Umbilical cord (tissue), 1 donor: ENCODE measurements at regions not wholly inside any gene's neighbourhood (a gene's known extent, or its start where the extent isn't known, plus 50 kb on each side); places are given as distances from the start of the nearest gene placed in this dataset.

Experiments
- DNase-seq: peaks from one replicate; pipeline ENCODE4 v3.0.0-alpha.2; 2015; ENCODE audit warnings: low spot score

DNA sequence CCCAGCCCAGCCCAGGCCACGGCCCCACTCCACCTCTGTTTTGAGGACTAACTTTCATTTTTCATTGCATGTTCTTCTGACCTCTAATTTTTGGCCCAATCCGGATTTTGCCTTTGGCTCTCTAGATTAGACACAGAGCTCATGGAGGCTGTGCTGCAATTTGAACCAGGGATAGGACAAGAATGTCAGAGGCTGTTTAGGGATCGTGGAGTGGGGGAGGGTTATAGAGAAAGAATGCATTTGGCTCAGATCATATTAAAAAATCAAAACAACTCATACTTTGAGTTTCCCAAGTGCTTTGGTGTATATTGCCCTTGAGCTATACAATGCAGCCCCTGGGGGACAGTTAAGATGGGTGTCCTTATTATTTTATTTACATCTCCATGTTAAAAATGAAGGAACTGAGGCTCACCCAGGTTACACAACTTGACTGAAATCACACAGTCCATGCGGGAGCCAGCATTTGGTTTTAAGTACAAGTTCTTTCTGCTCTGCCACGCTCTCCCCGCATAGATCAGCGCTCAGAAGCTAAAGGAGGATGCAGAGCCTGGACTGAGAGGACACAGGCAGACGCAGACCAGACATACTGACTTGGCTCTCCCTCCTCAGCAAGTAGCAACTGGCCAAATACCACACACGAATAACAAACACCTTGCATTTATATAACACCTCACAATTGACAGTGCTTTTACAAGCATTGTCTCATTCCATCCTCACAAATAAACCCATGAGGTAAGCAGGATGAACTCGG is 126.4 kb upstream of the RAI14 start:
- DNase-seq, result peak; percentile 71

DNA sequence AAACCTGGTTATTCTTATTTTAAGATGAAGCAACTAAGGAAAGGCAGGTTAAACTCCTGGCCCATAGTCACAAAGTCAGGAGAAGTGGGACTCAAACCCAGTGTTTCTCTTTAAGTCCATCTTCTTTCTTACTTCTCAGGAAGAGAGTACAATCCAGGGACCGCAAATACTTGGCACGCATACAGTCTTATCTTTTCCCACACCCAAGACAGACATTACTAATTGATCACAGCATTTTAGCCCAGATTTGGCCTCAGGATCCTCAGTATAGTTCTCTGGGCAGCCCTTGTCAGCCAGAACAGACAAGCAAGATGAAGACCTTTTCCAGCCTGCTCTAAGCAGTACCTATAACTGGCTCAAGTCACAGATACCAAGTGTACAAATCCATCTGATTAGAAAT is 125.5 kb upstream of the RAI14 start:
- DNase-seq, result peak; percentile 32

DNA sequence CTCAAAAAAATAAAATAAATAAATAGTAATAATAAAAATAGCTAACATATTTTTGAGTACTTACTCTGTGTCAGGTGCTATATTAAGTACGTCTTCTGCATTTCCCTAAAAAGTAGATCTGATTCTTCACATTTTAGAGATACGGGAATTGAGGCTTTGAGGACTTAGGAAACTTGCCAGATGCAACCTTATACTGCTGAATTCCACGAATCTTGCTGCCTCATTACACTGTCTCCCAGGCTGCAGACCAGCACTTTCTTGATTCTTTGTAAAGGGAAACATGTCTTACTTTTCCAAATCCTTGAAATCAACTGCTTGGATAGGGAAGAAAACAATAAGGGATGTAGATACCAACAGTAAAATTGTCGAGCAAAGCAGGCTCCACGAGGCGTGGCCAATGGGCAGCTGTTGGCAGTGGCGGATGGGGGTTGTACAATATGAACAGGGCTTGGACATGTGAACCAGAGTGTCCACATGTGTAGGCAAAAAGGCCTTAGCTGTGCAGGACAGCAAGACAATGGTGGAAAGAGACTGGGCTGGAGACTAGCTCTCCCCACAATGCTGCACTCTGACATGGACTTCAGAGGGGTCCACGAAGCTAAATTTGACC is 124.3 kb upstream of the RAI14 start:
- DNase-seq, result peak; percentile 83

DNA sequence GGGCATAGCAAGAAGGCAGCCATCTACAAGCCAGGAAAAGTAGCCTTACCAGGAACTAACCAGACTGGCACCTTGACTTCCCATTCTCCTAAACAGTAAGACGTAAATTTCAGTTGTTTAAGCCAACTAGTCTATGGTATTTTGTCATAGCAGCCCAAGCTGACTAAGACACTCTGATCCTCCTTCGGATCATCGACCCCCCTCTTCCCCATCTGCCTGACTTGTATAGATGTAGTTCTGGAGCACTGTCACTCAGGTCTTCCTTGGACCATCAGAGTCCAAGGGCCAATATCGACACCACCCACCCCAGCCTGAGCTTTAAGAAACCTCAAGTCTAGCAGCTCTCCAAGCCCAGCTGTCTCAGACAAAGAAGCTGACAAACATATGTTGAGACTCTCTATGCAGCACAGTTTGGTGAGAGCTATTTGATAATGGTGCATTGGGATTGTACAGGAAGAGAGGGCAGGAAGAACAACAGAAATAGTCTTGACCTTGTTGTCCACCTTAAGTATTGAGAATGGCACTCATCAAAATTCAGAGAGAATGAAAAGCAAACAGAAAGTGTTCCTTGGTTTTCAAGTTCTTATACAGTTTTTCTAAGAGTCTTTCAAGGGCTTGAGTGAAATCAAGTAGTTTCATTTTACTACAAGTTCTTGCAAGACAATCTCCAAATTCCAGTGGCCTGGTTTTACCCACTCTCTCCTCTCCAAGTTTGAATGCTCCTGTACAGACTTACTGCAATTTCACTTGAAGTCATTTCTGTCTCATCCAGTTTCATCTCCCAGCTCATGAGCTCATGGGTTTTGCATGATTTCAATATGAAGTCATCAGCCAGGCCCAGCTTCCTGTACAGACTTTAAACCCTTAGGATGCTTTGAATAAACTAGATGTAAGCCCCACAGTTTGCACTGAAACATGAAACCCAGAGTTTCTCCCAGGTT is 122.3 kb upstream of the RAI14 start:
- peak; percentile 90 for DNase-seq

DNA sequence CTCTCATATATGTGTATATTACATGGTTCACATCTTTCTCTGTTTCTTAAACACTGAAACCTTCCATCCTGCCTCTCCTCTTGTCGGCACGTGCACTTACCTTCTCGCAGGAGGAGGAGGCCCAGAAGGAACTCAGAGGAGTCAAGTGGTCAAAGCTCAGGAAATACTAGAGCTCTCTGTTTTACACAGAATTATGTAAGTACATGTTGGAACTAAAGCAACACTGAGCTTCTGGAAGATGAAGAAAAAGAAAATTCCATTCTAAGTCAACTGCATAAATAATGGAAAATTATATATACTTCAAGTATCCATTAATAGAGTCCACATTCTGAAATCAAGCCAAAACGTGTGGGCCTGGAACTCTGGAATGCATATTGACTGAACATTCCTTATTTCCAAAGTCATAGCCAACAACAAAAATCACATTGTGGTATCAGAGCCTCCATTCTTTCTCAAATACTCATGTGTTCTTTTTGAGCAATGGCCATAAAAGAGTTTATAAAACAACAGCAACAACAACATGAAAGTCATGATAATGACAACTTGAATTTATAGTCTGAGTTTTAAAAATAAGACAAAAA is 121.5 kb upstream of the RAI14 start:
- DNase-seq, result peak; percentile 80

DNA sequence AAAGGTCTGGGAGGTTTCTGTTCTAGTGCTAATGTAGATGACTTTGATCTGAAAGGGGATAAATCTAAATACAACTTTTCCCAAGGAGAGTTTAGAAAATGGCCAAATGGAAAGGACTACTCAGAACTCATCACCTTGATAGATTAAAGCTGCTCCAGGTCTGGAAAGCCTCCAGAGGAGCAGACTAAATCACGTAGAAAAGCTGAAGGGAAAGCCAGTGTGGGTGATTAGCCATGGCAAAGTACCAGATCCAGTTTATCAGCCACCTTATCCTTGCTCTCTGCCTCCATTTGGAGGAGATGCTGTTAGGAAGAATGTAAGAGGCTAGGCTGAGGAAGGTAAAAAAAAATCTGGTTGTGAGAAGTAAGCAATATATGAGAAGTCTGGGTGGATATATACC is 120.7 kb upstream of the RAI14 start:
- DNase-seq, result no peak

DNA sequence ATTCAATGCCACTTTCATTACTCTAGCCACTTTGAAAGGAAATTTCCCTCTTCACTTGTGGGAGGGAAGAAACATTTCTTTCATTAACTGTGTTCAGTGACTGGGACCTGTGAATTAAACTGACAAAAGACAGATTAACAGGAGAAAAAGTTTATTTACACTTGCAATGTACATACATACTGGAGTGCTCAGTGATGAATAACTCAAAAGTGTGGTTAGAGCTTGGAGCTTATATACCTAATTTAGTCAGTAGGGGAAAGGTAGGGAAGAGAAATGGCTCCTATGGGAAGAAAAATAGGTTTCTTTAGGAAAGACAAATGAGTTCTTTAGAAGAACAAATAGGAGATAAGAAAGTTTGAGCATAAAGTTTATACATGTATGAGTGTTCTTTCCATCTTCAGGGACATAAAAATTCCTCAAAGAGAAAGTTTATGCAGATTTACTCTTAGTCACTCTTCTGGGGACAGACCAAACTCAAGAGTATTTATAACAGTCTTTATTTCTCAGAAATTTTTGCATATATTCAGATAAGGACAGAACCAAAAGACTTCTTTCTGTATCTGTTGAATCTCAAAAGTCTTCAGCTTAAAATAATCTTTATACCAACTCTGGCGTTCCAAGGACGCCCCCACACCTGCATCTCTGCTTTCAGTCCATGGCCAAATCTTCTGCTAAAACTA is 120.0 kb upstream of the RAI14 start:
- no peak for DNase-seq

DNA sequence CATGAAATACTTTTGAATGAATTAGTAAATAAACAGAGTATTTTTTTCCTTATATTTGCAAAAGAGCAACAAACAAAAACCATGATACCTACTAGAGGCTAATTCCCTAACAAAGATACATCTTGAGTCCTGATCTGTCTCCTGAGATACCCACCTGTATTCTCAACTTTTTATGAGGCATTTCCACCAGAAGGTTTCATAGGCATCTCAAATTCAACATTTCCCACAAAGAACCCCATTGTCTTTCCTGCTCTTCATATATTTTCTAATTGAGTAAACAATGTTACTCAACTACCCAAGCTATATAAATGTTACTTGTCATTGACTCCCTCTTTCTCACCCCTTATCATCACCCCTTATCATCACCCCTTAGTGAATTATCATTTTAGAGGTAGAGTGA is 119.4 kb upstream of the RAI14 start:
- DNase-seq, result no peak

DNA sequence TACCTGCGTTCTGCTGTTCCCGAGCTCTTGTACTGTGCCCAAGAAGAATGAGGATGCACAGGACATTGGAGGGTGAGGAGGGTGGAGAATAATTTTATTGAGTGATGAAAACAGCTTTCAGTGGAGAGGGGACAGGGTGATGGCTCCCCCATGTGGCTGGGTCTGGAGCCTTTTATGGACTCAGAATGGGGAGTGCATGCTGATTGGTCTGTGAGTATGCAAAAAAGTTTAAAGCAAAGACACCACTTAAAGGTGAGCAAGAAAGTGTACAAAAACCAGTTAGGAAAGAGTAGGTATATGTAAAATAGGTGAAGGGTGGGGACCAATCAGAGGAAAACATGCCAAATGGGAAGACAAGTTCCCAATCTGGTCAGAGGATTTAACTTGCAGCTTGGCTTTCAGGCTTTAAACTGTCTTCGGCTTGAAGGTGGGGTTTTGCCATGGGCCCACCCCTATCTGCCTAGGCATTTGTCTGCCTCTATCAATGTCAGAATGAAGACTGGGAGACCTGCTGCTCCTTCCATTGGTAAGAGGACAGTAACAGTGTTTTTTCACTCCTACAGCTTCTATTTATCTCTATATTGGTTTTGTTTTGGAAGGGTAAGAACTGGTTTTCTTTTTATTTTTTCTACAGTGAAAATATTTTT is 118.0 kb upstream of the RAI14 start:
- DNase-seq, result no peak

DNA sequence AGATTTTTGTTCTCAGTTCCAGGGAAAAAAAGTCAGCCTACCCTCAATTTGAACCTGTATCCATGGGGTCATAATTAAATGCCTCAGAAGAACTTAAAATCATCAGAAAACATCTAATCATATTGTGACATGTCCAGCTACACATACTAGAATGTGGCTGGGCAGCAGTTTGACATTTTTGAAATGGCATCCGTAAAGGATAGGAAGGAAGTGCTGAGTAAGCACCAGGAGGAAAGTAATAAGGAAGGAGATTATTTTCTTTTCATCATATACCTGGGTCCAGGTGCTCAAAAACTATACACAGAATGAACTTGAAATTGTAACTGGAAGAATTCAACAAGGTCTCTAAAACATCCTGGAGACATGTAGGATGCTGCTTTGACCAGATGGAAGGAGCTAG is 116.9 kb upstream of the RAI14 start:
- DNase-seq, result no peak

DNA sequence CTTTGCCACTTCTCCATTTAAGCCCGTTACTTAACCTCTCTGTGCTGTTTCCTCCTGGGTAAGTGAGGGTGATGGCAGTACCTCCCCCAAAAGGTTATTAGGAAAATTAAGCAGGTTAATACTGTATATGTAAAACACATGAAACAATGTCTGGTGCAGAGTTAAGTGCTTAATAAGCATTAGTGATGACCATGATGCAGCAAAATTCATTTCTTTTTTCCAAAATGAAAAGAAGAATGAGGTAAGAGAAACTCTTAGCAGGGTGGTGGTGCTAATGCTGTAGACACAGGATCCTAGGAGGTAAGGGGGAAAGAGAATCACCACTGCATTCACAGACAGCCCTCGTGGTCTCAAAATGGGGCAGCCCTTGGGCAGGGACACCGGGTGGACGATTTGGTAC is 115.1 kb upstream of the RAI14 start:
- DNase-seq, result no peak

DNA sequence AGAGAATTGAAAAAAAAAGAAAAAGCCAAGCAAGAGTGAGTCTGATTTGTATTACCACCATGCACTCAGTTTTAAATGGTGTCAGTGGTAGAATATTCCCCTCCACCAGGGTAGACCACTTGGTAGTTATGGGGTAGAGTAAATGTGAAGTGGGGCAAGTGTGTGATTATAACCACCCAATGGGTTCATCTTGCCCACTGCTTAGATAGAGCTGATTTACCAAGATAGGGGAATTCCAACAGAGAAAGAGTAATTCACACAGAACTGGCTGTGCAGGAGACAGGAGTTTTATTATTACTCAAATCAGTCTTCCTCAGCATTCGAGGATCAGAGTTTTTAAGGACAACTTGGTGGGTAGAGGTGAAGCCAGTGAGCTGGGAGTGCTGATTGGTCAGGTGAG is 113.3 kb upstream of the RAI14 start:
- DNase-seq, result no peak

DNA sequence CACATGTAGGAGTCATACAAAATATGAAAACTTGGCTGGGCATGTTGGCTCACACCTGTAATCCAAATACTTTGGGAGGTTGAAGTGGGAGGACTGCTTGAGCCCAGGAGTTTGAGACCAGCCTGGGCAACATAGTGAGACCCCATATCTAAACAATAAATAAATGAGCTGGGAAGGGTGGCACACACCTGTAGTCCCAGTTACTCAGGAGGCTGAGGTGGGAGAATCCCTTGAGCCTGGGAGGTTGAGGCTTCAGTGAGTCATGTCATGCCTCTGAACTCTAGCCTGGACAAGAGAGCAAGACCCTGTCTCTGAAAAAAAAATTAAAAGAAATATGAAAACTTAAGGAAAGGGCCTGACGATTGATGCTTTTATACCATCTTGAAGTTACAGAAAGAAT is 112.4 kb upstream of the RAI14 start:
- no peak for DNase-seq

DNA sequence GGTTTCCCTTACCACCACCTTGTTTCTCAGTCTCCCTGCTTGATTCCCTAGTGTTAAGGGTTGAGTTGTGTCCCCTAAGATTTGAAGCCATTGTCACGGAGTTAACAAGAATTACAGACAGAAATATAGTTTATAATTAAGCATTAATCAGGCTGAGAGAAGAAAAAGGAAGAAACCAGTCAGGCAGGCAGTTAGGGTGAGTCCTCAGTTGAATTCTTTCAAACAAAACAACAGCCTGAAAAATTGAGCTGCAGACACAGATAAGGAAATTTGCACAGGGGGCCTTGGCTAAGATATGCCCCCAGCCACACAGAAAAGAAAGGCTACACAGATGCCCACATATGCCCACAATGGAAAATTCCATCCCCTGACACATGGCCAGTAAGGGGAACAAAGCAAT is 111.7 kb upstream of the RAI14 start:
- no peak for DNase-seq

DNA sequence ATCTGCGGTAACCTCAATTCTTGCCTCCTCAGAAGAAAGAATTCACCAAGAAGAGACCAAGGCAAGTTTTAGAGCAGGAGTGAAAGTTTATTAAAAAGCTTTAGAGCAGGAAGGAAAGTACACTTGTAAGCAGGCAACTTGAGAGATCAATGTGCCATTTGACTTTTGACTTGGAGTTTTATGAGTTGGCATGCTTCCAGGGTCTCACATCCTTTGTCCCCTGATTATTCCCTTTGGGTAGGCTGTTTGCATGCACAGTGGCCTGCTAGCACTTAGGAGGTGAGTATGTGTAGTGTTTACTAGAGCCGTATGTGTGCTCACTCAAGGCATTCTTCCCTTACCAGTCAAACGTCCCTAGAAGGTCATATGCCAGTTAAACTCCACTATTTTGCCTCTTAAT is 111.0 kb upstream of the RAI14 start:
- DNase-seq, result no peak

DNA sequence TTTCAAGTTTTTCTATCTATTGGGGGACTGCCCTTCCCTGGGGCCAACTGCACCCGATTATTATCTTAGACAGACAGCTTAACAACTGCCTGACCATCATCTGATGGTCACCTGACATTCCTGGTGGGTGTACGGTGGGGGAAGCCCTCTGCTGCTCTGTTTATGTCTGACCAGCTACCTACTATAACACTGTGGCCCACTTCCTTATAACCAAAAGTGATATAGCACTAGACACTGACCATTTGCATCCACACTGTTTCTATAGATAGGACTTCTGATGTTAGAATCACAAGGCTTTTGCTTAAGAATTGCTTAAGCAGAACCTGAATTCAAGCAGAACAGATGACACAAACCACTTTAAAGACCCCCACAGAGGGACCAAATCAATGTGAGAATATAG is 110.5 kb upstream of the RAI14 start:
- no peak for DNase-seq

DNA sequence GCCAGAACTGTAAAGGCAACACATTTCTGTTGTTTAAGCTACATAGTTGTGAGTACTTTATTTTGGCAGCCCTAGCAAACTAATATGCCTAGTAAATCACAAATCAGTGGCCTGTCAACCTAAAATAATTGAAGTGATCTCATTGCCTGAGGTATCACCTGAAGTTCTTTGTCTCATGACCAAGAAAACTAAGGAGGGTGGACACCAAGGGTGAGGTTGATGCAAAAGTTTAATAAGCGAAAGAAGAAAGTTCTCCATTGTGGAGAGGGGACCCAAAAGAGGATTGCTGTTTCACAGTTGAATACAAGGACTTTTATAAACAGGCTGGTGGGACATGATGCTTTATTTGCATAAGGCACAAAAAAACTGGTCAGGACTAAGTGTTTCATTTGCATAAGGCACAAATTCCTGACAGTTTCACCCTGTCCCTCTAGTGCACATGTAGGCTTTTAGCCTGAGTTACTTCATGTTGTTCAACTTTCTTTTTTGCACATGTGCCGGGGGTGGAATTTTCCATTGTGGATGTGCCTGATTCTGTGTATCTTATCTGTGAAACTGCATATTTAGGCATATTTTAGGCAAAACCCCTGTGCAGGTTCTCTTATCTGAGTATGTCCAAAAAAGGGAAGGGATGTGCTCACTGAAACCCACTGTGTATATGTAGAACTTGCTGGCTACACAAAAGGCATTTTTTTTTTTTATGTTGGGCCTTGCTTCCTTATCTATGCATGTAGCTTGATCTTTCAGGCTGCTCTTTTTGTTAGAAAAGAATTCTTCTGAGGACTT is 108.6 kb upstream of the RAI14 start:
- no peak for DNase-seq

DNA sequence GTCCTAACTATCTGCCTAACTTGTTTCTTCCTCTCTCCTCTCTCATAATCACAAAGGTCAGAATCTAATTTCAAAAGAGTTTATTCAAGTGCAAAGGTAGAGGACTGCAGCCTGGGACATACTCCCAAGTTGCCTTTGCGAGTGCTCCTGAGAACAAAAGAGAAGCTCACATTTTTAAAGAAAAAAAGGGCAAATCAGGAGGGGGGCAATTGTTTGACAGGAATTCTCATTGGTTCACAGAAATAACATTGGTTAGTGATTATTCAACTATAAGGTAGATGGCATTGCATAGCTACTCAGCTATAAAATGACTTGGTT is 108.1 kb upstream of the RAI14 start:
- no peak for DNase-seq

DNA sequence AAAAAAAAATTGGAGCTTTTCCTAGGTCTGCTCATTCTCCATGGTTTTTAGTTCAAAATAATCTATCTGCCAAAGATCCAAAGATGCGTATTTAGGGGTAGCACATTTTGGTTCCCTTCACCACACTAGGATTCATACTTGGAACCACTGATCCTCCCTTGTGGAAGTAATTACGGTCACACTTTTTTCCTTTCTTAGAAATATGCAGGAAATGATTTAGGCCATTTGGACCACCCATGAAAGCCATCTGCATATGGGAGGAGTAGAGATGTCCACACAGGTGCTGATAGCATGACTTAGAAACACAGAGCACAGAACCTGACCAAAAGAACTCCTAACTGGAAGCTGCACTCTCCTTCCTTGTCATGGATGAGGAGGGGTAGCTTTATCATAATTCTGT is 105.9 kb upstream of the RAI14 start:
- DNase-seq, result no peak

DNA sequence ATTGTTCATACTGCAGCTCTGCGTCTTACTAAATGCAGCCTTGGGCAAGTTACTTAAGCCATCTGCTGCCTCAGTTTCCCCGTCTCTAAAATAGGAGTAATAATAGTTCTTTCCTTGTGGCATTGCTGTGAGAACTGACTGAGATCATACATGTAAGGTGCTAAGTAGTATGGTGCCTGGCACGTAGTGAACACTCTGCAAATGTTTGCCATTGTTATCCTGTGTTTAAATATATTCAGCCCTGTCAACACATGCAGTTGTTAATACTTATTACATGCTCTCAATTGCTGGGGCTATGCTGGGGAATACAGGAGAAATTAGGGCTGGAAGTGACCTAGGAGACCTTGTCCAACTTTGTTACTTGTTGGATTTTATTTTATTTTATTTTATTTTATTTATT is 105.2 kb upstream of the RAI14 start:
- no peak for DNase-seq
